ENCODE measurements at regions not wholly inside any gene's neighbourhood (a gene's known extent, or its start where the extent isn't known, plus 50 kb on each side); places are given as distances from the start of the nearest gene placed in this dataset.

DNA sequence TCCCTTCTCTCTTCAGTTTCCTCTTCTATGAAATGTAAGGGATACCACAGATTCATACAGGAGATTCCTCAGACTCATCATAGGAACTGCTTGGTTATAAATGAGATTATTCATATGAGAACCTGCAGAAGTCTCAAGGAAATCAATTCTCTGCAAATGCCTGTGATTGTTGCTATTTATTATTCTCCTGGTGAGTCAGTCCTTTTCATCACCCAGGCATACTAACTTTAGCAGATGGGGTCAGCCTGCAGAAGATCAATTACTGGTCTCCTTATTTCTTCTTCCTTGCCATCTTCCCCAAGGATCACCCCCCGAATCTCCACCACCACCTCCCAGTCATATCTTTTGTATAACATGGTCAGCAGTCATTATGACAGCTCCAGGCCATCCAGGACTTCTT lies 53.8 kb upstream of the DCP1A start:
- no peak overlapping the region for H3K4me3 ChIP-seq (ENCODE audit: low read length)
- TF ChIP-seq, protein P1, sequence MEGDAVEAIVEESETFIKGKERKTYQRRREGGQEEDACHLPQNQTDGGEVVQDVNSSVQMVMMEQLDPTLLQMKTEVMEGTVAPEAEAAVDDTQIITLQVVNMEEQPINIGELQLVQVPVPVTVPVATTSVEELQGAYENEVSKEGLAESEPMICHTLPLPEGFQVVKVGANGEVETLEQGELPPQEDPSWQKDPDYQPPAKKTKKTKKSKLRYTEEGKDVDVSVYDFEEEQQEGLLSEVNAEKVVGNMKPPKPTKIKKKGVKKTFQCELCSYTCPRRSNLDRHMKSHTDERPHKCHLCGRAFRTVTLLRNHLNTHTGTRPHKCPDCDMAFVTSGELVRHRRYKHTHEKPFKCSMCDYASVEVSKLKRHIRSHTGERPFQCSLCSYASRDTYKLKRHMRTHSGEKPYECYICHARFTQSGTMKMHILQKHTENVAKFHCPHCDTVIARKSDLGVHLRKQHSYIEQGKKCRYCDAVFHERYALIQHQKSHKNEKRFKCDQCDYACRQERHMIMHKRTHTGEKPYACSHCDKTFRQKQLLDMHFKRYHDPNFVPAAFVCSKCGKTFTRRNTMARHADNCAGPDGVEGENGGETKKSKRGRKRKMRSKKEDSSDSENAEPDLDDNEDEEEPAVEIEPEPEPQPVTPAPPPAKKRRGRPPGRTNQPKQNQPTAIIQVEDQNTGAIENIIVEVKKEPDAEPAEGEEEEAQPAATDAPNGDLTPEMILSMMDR (conservative IDR thresholded peaks at IDR 0.05; ENCODE audit: low read depth, low read length) = no peak
- no peak for DNase-seq (ENCODE audit: low read depth)

DNA sequence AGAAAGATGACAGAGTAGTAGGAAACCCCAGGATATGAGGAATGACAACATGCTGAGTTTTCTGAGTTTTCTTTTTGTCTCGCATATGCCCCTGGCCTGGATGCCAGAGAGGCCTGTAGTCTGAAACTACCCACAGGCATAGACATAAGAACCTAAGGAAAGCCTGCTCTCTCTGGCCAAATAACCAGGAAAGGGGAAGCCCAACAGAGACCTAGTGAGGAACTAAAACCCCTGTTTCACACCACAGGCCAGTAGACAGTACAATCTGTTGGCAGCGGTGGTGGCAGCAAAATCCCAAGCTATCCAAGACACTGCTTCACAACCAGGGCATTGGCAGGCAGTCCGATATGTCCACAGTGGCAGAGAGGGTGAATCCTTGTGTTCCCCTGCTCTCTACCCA lies 55.0 kb upstream of the DCP1A start:
- TF ChIP-seq, protein P1 (conservative IDR thresholded peaks at IDR 0.05; ENCODE audit: low read depth, low read length) = no peak
- DNase-seq (ENCODE audit: low read depth) = no peak
- no peak overlapping the region for H3K4me3 ChIP-seq (ENCODE audit: low read length)

DNA sequence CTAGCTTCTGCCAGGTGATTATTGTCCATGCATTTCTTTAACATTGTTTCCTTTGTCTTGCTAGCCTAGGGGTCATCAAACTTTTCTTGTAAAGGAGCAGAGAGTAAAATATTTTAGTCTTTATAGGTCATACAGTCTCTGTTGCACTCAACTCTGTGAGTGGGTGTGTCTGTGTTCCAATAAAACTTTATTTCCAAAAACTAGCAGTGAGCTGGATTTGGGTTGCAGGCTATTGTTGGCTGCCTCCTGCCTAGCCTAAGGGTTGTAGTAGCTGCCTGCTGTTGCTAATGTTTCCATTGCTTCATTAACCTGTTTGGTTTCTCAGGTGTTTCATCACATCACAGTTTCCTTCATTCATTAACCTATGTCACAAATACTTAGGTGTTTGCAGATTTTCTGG lies 64.0 kb upstream of the DCP1A start:
- no peak for DNase-seq (ENCODE audit: low read depth)
- TF ChIP-seq, protein P1 (conservative IDR thresholded peaks at IDR 0.05; ENCODE audit: low read depth, low read length) = no peak
- no peak overlapping the region for H3K4me3 ChIP-seq (ENCODE audit: low read length)

DNA sequence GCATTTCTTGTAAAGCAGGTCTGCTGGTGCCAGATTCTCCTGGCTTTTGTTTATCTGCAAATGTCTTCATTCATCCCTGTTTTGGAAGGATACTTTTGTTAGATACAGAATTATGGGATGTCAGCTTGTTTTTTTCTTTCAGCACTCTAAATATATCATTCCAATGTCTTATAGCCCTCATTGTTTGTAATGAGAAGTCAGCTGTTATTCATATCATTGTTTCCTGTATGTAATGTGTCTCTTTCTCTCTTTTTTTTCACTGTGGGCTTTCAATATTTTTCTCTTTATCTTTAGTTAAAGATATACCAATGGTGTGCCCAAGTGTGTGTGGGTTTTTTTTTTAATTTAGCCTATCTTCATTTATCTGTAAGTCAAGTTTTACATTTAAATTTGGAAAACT lies 65.6 kb upstream of the DCP1A start:
- TF ChIP-seq, protein P1 (conservative IDR thresholded peaks at IDR 0.05; ENCODE audit: low read depth, low read length) = no peak
- H3K4me3 ChIP-seq (ENCODE audit: low read length) = no peak overlapping the region
- no peak for DNase-seq (ENCODE audit: low read depth)

DNA sequence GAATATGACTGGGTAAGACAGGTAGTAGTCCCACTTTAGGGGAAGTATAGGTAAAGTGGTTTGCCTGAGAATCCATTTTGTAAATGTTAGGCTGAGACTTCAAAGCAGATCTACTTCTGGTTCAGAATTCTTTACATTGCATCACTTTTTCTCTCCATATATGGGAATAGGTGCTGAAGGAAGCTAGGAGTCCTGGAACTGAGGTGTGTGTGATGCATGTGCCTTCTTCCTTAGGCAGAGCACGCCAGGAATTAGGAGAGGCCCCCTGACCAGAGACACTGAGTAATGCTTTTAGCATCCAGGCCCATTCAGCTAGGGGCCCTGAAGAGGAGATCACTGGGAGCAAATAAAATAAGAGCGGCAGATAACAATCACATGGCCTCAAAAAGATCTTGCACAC lies 69.2 kb upstream of the DCP1A start:
- H3K4me3 ChIP-seq (ENCODE audit: low read length) = no peak overlapping the region
- TF ChIP-seq, protein P1 (conservative IDR thresholded peaks at IDR 0.05; ENCODE audit: low read depth, low read length) = no peak
- DNase-seq (ENCODE audit: low read depth) = no peak

DNA sequence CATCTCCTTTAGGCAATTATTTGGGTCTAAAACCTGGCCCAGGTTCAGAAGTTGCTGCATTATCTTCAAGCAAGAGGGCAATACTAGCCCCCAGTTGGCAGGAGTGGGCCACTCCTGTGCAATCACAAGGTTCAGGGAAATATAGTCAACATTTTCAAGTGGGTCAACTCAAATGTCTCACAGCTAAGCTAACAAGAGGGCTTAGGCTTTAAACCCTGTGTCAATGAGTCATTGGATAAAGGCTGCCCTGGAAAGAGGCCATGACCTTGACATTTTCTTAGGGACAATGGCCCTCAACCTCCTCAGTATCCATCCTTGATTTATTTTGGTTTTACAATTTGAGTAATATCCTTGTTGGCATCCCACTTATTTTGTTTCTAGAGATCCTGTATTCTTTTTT lies 73.5 kb upstream of the DCP1A start:
- TF ChIP-seq, protein P1 (conservative IDR thresholded peaks at IDR 0.05; ENCODE audit: low read depth, low read length) = no peak
- DNase-seq (ENCODE audit: low read depth) = no peak
- no peak overlapping the region for H3K4me3 ChIP-seq (ENCODE audit: low read length)

DNA sequence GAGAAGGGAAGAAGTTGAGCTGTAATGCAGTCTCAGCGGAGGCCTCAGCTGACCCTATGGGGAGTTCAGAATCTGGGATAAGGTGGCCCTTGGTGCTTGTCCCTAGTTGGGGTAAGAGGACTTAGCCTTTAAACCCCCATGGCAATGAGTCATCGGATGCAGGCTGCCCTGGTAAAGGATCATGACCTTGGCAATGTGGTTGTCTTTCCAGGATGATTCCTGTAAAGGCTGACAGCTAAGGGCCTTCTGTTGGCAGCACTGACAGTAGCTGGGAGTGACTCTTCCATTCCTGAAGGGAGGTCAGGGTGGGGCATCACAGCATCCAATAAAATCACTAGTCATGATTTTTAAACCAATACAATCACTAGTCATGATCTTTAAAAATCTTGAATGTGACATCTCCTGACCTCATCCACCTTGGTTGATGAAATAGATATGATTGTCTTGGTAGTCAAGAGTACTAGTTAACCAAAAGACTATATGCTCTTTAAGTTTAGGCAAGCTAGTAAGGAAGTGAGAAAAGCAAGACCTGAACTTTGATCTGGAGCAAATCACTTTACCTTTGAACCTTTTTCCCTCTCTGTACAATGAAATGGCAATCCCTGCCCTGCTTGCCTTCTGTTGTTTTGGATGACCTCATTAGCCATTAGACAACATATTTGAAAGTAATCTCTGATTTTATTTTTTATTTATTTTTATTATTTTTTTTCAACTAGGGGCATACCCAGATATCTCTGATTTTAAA lies 71.3 kb upstream of the CACNA1D start:
- no peak for DNase-seq (ENCODE audit: low read depth)
- no peak overlapping the region for H3K4me3 ChIP-seq (ENCODE audit: low read length)
- TF ChIP-seq, protein P1 (conservative IDR thresholded peaks at IDR 0.05; ENCODE audit: low read depth, low read length) = no peak

Measured in retinal pigment epithelial cell (primary cell).